Neural crest cell (in vitro differentiated cells): ENCODE measurements at regions not wholly inside any gene's neighbourhood (a gene's known extent, or its start where the extent isn't known, plus 50 kb on each side); places are given as distances from the start of the nearest gene placed in this dataset.
A peak's percentile ranks its signal among the peaks of the same experiment; 100 is the strongest.
"Not testable (repeated sequence)": the region's sequence is repeated elsewhere in the genome, so short reads cannot be mapped to it uniquely, and the experiment has no call there.

Experiments
- DNase-seq: peaks from one replicate; pipeline ENCODE4 v3.0.0; 2021; ENCODE audit warnings: low read depth, mixed read lengths, low spot score
- H3K27ac Mint-ChIP-seq: one replicate; pipeline ENCODE4 v1.8.0; 2021; ENCODE audit warnings: mild to moderate bottlenecking, mixed read lengths; ENCODE audit not compliant: unreplicated experiment
- H3K27me3 Mint-ChIP-seq: 2 replicates; pipeline ENCODE4 v1.8.0; 2021; ENCODE audit warnings: low read depth, mild to moderate bottlenecking, mixed read lengths
- H3K36me3 Mint-ChIP-seq: 2 replicates; pipeline ENCODE4 v1.8.0; 2021; ENCODE audit warnings: low read depth, mild to moderate bottlenecking, mixed read lengths
- H3K4me1 Mint-ChIP-seq: 2 replicates; pipeline ENCODE4 v1.8.0; 2021; ENCODE audit warnings: mixed read lengths
- H3K4me3 Mint-ChIP-seq: one replicate; pipeline ENCODE4 v1.8.0; 2021; ENCODE audit warnings: mild to moderate bottlenecking, mixed read lengths
- H3K9me3 Mint-ChIP-seq: 2 replicates; pipeline ENCODE4 v1.8.0; 2021; ENCODE audit warnings: mixed read lengths

DNA sequence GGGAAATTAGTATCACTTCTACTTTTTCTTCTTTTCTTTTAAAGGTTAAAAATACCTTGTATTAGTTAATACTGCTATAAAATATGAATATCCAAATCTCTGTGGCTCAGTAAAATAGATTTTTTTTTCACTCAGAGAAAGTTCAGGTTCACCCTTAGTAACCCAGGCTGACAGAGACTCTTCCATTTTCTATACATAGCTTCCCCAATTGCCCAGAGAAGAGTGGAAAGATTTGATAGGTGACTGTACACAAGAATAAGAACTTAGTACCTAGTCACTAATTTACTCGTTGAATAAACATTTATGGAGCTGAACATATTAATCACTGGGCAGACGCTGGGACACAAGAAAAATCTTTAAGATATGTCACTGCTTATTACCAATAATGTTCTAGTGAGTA is 77.2 kb upstream of the AGAP9 start:
- not testable (repeated sequence) for DNase-seq, H3K9me3 Mint-ChIP-seq, H3K27me3 Mint-ChIP-seq, H3K36me3 Mint-ChIP-seq, H3K4me3 Mint-ChIP-seq, H3K4me1 Mint-ChIP-seq, H3K27ac Mint-ChIP-seq

DNA sequence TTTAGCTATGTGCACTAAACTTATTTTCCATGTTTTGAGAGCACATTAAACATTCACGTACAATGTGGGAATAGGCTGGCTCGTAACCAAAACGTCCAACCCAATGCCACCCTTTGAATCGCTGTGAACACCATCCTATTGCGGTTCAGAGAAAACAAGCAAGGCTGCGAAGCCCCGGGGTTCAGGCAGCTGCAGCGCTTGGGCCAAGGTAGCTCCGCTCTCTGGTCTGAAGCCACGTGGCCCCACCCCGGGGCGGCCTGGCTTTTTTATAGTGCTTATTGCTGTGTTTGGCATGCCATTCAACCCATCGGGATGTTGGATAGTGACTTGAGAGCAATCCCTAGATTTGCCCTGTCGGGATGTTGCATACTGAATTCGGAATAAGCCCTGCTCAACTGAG is 76.7 kb upstream of the AGAP9 start:
- H3K4me1 Mint-ChIP-seq, DNase-seq, H3K4me3 Mint-ChIP-seq, H3K27me3 Mint-ChIP-seq, H3K36me3 Mint-ChIP-seq, H3K9me3 Mint-ChIP-seq, H3K27ac Mint-ChIP-seq: not testable (repeated sequence)

DNA sequence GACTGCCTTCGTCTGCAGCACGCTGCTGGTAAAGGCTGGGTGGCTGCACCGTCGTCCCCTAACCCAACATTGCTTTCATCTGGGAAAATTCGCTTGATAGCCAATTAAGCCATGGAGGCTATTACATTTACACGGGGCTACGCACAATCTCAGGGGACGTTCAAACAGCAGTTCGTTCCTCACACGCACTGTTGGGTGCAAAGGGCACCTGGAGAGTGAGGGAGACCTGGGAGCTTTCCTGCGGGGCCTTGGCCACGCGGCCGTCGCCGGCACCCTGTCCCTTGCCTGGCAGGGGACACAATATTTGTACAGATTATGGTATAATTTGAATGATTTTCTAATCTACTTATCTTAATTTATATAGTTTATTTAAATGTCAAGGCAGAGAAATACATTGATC is 76.2 kb upstream of the AGAP9 start:
- H3K4me3 Mint-ChIP-seq, H3K9me3 Mint-ChIP-seq, H3K27ac Mint-ChIP-seq, H3K27me3 Mint-ChIP-seq, H3K36me3 Mint-ChIP-seq, H3K4me1 Mint-ChIP-seq, DNase-seq: not testable (repeated sequence)

DNA sequence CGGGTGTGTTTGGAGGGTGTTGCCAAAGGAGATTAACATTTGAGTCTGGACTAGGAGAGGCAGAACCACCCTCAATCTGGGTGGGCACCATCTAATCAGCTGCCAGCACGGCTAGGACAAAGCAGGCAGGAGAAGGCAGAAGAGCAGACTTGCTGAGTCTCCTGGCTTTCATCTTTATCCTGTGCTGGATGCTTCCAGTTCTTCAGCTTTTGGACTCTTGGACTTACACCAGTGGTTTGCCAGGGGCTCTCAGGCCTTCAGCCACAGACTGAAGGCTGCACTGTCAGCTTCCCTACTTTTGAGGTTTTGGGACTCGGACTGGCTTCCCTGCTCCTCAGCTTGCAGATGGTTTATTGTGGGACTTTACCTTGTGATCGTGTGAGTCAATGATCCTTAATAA is 70.4 kb upstream of the AGAP9 start:
- H3K36me3 Mint-ChIP-seq, H3K27me3 Mint-ChIP-seq, DNase-seq, H3K4me3 Mint-ChIP-seq, H3K27ac Mint-ChIP-seq, H3K9me3 Mint-ChIP-seq, H3K4me1 Mint-ChIP-seq: not testable (repeated sequence)

DNA sequence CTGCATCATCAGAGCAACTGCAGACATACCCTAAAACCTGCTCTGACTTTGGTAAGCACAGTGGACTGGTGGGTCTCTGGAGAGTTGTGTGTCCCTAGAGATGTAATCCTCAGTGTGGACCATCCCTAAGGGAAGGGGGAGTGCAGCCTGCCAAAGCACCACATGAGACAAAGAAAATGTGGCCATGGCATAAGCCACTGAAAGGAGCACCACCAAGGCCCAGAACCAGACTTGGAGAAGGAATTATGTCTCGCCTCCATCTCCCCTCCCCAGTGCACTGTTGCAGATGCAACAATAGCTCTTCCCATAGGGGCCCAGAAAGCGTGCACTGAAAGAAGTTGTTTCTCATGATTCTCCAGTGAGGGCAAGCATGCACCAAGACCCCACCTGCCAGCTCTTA is 69.7 kb upstream of the AGAP9 start:
- not testable (repeated sequence) for H3K36me3 Mint-ChIP-seq, H3K27me3 Mint-ChIP-seq, H3K4me1 Mint-ChIP-seq, H3K9me3 Mint-ChIP-seq, H3K4me3 Mint-ChIP-seq, DNase-seq
- peak overlapping the region; percentile 75 for H3K27ac Mint-ChIP-seq

DNA sequence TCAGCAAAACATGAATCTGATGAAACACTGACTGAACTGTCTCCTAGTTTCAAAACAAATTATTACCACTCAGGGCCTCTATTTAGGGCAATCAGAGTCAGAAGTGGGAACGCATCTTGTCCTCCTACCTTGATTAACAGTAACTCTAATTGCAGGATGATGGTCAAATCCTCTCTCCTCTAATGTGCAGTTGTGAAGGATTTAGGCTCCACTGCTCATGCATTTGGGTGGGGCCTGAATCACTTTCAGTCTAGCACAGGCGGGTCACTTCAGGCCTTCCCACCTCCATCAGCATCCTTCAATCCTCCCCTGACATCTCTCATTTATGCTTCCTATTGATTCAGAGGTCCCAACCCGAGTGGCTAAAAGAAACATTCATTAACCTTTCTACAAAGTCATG is 67.5 kb upstream of the AGAP9 start:
- H3K27ac Mint-ChIP-seq, H3K4me1 Mint-ChIP-seq, DNase-seq, H3K4me3 Mint-ChIP-seq, H3K9me3 Mint-ChIP-seq, H3K27me3 Mint-ChIP-seq, H3K36me3 Mint-ChIP-seq: not testable (repeated sequence)

DNA sequence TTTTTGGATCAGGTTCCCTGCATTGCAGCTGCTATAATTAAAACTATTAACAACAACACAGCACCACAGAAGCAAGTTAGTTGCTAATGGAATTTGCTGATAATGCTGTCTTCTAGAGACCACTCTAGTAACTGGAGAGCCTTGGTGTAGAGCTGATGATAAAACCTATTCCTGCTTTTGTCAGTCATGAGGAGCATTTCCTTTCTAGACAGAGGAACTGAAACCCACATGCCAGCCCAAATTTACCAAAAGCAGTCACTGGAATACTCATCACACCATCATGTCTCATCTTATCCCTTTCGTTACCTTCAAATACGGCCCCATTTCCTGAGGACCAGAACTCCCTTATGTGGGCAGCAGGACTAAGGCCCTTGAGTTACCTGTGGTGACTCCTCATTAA is 67.1 kb upstream of the AGAP9 start:
- H3K9me3 Mint-ChIP-seq, H3K27ac Mint-ChIP-seq, H3K27me3 Mint-ChIP-seq, H3K4me3 Mint-ChIP-seq, H3K36me3 Mint-ChIP-seq, H3K4me1 Mint-ChIP-seq, DNase-seq: not testable (repeated sequence)

DNA sequence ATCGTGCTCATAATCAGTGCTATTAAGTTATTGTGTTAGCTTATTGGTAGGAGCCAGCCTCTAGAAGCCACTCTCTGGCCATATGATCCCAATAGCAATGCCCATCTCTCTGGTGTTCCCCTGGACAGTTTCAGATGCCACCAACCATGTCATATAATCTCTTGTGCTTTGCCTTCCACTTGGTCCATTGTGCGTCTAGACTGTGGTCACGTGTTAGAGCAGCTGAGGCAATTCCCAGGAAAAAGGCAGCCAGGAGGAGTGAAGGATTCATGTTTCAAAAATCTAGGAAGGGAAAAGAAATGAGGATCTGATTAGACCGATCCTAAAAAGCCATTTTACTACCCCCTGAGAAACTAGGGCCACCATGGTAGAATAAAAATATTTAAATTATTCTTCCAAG is 58.6 kb upstream of the AGAP9 start:
- H3K9me3 Mint-ChIP-seq, H3K4me1 Mint-ChIP-seq, H3K36me3 Mint-ChIP-seq, H3K27me3 Mint-ChIP-seq, H3K27ac Mint-ChIP-seq, H3K4me3 Mint-ChIP-seq, DNase-seq: not testable (repeated sequence)

DNA sequence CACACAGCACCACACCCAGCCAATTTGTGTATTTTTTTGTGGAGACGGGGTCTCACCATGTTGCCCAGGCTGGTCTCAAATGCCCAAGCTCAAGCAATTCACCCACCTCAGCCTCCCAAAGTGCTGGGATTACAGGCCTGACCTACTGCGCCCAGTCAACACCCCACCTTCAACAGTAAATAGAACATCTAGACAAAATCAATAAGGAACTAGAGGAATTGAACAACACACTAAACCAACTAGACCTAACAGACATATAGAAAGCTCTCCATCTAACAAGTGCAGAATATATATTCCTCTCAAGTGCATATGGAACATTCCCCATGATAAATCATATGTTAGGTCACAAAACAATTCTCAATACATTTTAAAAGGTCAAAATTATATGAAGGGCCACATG is 56.6 kb upstream of the AGAP9 start:
- H3K36me3 Mint-ChIP-seq, DNase-seq, H3K4me3 Mint-ChIP-seq: not testable (repeated sequence)

DNA sequence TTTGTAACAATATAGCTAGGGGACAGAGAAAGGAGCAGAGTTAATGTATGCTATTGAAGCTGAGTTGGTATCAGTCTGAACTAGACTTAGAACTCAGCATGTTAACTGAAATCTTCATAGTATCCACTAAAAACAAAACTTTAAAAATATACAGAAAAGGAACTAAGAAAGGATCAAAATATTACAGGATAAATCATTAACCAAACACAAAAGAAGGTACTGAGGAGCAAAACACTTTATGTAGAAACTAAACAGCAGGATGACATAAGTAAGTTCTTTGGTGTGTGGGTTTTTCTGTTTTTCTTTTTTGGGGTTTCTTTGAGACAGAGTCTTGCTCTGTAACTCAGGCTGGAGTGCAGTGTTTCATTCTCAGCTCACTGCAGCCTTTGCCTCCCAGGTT is 55.1 kb upstream of the AGAP9 start:
- H3K4me1 Mint-ChIP-seq, H3K27me3 Mint-ChIP-seq, H3K9me3 Mint-ChIP-seq, H3K36me3 Mint-ChIP-seq, H3K27ac Mint-ChIP-seq, DNase-seq, H3K4me3 Mint-ChIP-seq: not testable (repeated sequence)

More for the DNA sequence above, 56.6 kb upstream of the AGAP9 start:
- not testable (repeated sequence) for H3K27me3 Mint-ChIP-seq, H3K27ac Mint-ChIP-seq, H3K9me3 Mint-ChIP-seq, H3K4me1 Mint-ChIP-seq
